ENCODE measurements at regions not wholly inside any gene's neighbourhood (a gene's known extent, or its start where the extent isn't known, plus 50 kb on each side); places are given as distances from the start of the nearest gene placed in this dataset.

DNA sequence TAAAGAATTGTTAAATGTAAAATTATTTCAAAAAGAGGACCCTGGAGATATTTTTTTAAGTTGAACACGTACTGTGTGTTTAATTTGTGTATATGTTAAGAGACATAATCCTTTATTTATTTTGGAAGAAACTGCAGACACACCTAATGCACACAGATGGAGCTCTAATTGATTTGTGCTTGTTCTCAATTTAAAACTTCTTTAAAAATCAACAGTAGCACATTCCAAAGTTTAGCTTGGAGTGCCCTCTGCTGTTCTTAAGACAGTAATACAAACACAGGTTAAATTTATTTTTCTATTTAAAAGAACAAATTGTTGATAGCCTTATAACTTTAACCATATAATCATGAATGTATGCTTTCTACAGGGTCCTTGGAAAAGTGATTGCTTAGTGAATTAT lies 277.6 kb upstream of the ADAMTS16 start:
- TF ChIP-seq, protein P1, sequence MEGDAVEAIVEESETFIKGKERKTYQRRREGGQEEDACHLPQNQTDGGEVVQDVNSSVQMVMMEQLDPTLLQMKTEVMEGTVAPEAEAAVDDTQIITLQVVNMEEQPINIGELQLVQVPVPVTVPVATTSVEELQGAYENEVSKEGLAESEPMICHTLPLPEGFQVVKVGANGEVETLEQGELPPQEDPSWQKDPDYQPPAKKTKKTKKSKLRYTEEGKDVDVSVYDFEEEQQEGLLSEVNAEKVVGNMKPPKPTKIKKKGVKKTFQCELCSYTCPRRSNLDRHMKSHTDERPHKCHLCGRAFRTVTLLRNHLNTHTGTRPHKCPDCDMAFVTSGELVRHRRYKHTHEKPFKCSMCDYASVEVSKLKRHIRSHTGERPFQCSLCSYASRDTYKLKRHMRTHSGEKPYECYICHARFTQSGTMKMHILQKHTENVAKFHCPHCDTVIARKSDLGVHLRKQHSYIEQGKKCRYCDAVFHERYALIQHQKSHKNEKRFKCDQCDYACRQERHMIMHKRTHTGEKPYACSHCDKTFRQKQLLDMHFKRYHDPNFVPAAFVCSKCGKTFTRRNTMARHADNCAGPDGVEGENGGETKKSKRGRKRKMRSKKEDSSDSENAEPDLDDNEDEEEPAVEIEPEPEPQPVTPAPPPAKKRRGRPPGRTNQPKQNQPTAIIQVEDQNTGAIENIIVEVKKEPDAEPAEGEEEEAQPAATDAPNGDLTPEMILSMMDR (IDR thresholded peaks at IDR 0.05; ENCODE audit: low read depth, low read length, missing control alignments), result peak; percentile 51
- DNase-seq, result peak; percentile 14
- no peak overlapping the region for H3K4me3 ChIP-seq (ENCODE audit: low read depth, low read length)
- no peaks in the 10 kb centered on the region for H3K36me3 ChIP-seq (replicated peaks)
- H3K27me3 ChIP-seq (replicated peaks), result no peaks in the 10 kb centered on the region
- in situ Hi-C loops (cut with HindIII; ENCODE audit: low pct_ligation_motif_present, low sequenced_read_pairs), result no loop called here
- H3K27ac ChIP-seq, result no peak overlapping the region

DNA sequence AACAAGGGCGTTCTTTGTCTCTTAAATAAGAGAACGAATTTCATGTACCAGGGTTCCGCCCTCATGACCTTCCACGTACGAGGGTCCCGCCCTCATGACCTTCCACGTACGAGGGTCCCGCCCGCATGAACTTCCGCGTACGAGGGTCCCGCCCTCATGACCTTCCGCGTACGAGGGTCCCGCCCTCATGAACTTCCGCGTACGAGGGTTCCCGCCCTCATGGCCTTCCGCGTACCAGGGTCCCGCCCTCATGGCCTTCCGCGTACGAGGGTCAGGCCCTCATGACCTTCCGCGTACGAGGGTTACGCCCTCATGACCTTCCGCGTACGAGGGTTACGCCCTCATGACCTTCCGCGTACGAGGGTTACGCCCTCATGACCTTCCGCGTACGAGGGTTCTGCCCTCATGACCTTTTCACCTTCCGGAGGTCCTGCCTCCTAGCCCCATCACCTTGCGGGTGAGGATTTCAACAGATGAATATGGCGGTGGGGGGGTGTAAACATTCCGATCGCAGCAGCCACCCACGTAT lies 273.9 kb upstream of the ADAMTS16 start:
- DNase-seq, result no peak
- H3K27me3 ChIP-seq (replicated peaks), result no peaks in the 10 kb centered on the region
- in situ Hi-C loops (cut with HindIII; ENCODE audit: low pct_ligation_motif_present, low sequenced_read_pairs), result no loop called here
- no peak overlapping the region for H3K4me3 ChIP-seq (ENCODE audit: low read depth, low read length)
- no peak overlapping the region for H3K27ac ChIP-seq
- TF ChIP-seq, protein P1 (IDR thresholded peaks at IDR 0.05; ENCODE audit: low read depth, low read length, missing control alignments), result no peak
- no peaks in the 10 kb centered on the region for H3K36me3 ChIP-seq (replicated peaks)

DNA sequence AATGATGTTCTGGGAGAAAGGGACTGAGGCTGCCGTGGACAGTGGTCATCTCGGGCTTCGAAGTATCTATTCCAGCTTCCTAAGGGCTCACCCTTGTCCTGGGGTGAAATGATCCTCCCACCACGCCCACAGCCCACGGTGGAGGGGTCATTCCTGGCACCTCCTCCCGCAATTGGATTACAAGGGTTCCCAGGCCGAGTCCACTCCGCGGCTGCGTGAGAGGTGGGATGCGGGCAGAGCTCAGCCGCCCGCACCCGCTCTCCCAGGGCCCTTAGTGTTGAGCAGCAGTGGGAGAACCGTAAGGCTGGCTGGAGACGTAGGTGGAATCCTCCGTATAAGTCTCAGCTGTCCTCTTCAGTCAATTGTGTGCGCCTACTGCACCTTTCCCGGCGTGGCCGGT lies 273.3 kb upstream of the ADAMTS16 start:
- TF ChIP-seq, protein P1 (IDR thresholded peaks at IDR 0.05; ENCODE audit: low read depth, low read length, missing control alignments), result no peak
- Histone ChIP-seq H3K36me3 (replicated peaks) (no peaks in the 10 kb centered on the region), H3K27ac (no peak overlapping the region), H3K27me3 (replicated peaks) (no peaks in the 10 kb centered on the region), H3K4me3 (ENCODE audit: low read depth, low read length) (no peak overlapping the region)
- in situ Hi-C loops (cut with HindIII; ENCODE audit: low pct_ligation_motif_present, low sequenced_read_pairs), result no loop called here
- DNase-seq, result no peak

DNA sequence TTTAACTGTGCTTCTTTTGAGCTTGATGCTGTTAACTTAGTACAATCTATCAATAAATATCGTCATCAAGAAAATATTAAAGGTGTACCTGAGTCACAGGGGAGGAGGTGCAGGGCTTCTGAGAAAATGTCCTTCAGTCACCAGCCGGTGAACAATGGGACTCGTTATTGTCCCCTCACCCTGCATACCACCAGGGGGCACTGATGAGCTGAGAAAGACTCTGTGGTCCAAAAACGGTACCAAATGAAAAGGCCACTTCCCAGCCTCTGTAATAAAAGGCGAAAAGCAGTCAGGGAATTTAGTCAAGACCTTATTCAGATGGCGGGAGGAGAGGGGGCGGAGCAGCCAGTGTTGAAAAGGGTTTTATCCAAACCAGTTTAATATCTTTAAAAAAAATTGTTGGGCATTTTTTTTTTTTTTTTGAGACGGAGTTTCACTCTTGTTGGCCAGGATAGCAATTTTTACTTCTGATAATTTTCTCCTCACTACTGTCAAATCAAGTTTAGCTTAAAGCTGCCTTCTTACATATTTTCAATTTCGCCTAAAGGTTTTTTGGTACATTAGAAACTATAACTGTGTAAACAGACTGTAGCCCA lies 271.9 kb upstream of the ADAMTS16 start:
- H3K36me3 ChIP-seq (replicated peaks), result no peaks in the 10 kb centered on the region
- DNase-seq, result peak; percentile 32

DNA sequence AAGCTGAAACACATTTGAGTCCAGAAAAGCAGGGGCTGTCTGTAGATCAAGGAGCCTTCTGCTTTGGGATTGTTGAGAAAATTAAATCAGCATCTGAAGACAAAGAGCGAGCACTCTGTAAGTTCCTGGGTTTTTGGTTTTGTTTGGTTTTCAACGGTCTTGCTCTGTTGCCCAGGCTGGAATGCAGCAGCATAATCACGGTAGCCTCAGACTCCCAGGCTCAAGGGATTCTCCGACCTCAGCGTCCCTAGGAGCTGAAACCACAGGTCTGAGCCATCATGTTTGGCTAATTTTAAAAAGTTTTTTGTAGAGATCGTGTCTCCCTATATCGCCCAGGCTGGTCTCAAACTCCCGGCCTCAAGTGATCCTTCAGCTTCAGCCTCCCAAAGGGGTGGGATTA lies 266.5 kb upstream of the ADAMTS16 start:
- in situ Hi-C loops (cut with HindIII; ENCODE audit: low pct_ligation_motif_present, low sequenced_read_pairs), result no loop called here
- H3K4me3 ChIP-seq (ENCODE audit: low read depth, low read length), result no peak overlapping the region
- no peaks in the 10 kb centered on the region for H3K36me3 ChIP-seq (replicated peaks)
- H3K27ac ChIP-seq, result no peak overlapping the region
- TF ChIP-seq, protein P1 (IDR thresholded peaks at IDR 0.05; ENCODE audit: low read depth, low read length, missing control alignments), result no peak
- DNase-seq, result no peak
- H3K27me3 ChIP-seq (replicated peaks), result no peaks in the 10 kb centered on the region

More for the DNA sequence above, 271.9 kb upstream of the ADAMTS16 start:
- in situ Hi-C loops (cut with HindIII; ENCODE audit: low pct_ligation_motif_present, low sequenced_read_pairs), result no loop called here
- no peak overlapping the region for H3K27ac ChIP-seq
- no peak overlapping the region for H3K4me3 ChIP-seq (ENCODE audit: low read depth, low read length)
- no peaks in the 10 kb centered on the region for H3K27me3 ChIP-seq (replicated peaks)
- TF ChIP-seq, protein P1 (IDR thresholded peaks at IDR 0.05; ENCODE audit: low read depth, low read length, missing control alignments), result peak; percentile 92

DNA sequence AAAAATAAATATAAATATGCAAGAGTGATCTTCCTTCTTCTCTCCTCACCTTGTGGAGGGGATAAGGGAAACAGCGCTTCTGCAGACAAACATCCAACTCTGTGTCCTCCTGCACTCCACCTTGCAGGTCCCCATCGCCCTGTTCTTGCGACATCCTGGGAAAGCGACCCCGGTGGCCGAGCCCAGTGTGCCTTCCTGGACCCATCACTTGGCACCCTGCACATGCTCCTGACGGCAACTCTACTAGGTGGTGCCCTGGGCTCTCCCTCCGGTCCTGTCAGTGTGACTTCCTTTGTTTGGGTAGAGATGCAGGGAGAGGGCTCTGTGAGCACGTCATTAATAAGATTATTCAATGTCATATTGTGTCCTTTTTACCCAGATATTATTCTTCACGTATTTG lies 266.0 kb upstream of the ADAMTS16 start:
- no peak overlapping the region for H3K4me3 ChIP-seq (ENCODE audit: low read depth, low read length)
- in situ Hi-C loops (cut with HindIII; ENCODE audit: low pct_ligation_motif_present, low sequenced_read_pairs), result no loop called here
- no peaks in the 10 kb centered on the region for H3K27me3 ChIP-seq (replicated peaks)
- H3K27ac ChIP-seq, result no peak overlapping the region
- no peaks in the 10 kb centered on the region for H3K36me3 ChIP-seq (replicated peaks)
- DNase-seq, result no peak
- TF ChIP-seq, protein P1 (IDR thresholded peaks at IDR 0.05; ENCODE audit: low read depth, low read length, missing control alignments), result no peak
